ENCODE measurements at regions not wholly inside any gene's neighbourhood (a gene's known extent, or its start where the extent isn't known, plus 50 kb on each side); places are given as distances from the start of the nearest gene placed in this dataset.

DNA sequence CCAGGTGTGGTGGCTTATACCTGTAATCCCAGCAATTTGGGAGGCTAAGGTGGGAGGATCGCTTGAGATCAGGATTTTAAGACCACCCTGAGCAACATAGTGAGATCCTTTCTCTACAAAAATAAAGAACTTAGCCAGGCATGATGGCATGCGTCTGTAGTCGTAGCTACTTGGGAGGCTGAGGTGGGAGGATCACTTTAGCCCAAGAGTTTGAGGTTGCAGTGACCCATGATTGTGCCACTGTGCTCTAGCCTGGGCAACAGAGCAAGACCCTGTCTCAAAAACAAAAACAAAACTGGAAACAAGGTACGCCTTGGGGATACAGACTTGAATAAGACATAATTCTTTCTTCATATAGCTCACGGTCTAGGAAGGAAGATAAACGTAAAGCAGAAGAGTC lies 63.1 kb upstream of the GRAMD1B start:
- TF ChIP-seq, protein P1, sequence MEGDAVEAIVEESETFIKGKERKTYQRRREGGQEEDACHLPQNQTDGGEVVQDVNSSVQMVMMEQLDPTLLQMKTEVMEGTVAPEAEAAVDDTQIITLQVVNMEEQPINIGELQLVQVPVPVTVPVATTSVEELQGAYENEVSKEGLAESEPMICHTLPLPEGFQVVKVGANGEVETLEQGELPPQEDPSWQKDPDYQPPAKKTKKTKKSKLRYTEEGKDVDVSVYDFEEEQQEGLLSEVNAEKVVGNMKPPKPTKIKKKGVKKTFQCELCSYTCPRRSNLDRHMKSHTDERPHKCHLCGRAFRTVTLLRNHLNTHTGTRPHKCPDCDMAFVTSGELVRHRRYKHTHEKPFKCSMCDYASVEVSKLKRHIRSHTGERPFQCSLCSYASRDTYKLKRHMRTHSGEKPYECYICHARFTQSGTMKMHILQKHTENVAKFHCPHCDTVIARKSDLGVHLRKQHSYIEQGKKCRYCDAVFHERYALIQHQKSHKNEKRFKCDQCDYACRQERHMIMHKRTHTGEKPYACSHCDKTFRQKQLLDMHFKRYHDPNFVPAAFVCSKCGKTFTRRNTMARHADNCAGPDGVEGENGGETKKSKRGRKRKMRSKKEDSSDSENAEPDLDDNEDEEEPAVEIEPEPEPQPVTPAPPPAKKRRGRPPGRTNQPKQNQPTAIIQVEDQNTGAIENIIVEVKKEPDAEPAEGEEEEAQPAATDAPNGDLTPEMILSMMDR (IDR thresholded peaks at IDR 0.05; ENCODE audit: insufficient read depth, low read depth, low read length, missing control alignments), result no peak
- no peak for DNase-seq (ENCODE audit: low read depth)
- H3K4me3 ChIP-seq (ENCODE audit: low read length), result no peak overlapping the region

DNA sequence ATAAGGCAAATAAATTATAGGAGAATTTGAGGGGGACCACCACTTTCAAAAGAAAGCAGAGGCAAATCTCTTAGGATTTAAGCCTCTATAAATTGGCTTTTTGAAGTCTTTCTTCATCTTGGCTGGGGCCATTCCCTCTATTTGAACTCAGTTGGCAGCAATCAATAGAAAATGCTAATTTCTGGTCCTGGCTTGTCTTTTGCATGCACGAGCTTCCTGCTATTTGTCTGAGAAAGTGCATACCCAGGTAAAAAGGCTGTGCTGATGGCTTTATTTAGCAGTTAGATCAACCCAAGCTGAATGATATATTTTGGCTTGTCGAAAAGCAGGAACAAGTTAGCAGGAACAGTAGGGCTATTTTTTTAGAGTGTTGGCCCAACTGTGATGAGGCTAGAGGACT lies 64.1 kb upstream of the GRAMD1B start:
- H3K4me3 ChIP-seq (ENCODE audit: low read length), result no peak overlapping the region
- TF ChIP-seq, protein P1 (IDR thresholded peaks at IDR 0.05; ENCODE audit: insufficient read depth, low read depth, low read length, missing control alignments), result no peak
- no peak for DNase-seq (ENCODE audit: low read depth)

DNA sequence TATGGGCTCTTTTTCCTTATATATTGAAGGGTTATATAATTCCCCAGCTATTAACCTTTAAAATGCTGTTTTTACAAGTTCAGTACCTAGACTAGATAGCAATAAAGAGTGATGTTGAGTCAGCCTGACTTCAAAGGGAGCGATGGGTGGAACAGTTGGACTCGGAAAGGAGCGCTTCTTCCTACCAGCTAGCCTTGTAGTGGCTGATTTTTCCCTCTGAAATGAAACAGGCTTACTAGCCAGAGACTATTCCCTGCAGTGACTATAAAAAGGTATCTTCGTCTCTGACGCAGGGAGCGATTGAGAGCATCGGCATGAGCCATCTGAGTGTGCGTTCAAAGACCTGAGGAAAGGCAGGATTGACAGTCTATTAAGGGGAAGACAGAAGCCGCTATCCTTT lies 66.0 kb upstream of the GRAMD1B start:
- TF ChIP-seq, protein P1 (IDR thresholded peaks at IDR 0.05; ENCODE audit: insufficient read depth, low read depth, low read length, missing control alignments), result no peak
- DNase-seq (ENCODE audit: low read depth), result no peak
- no peak overlapping the region for H3K4me3 ChIP-seq (ENCODE audit: low read length)

DNA sequence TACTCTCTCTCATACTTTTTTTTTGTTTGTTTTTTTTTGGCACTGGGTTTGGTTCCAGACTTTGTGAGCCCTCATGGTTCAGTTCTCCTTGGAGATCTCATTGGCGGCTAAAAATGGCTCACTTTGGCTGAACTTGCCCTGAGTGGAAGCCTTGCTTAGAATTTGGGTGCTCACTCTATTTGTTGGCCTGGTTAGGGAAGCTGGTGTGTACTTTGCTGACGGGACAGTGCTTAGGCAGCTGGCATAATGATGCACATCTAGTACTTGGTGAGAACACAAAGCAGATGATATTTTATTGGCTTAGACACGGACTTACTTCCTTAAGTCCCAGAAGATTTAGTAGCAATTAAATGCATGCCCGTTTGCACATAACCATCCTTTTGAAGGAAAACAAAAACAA lies 66.5 kb upstream of the GRAMD1B start:
- DNase-seq (ENCODE audit: low read depth), result no peak
- TF ChIP-seq, protein P1 (IDR thresholded peaks at IDR 0.05; ENCODE audit: insufficient read depth, low read depth, low read length, missing control alignments), result no peak
- no peak overlapping the region for H3K4me3 ChIP-seq (ENCODE audit: low read length)

DNA sequence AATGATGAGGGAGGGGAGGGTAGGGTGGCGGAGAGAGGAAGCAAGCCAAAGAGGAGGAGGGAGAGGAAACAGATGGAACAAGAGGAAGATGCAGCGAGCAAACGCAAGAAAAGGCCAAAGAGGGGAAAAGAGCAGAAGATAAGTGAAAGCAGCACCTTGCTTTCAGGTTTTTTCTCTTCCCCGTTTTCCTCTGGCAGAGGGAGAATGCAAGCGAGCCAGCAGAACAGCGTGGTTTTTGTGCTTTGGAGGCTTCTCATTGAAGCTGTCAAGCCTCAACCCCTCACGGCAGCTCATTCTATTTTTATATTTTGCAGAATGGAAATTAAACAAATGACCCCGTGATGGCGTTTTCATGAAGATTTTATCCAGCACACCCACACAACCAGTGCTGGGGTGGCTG lies 67.1 kb upstream of the GRAMD1B start:
- no peak overlapping the region for H3K4me3 ChIP-seq (ENCODE audit: low read length)

DNA sequence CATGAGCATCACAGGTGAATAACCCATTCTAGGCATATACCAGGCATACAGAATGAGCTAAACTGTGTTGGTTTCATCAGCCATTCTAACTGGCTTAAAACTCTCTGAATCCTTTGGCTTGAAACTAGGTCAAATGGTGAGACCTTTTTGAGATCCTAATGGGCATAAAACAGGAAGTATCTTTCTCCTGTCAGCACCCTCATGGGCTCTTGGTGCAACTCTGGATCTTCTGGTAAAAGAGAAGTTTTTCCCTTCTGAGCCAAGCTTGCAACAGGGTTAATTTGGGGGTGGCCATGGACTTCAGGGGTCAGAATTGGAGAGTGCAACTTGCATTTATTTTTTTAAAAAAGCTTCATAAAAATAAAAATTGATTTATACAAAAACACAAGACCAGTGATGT lies 67.9 kb upstream of the GRAMD1B start:
- TF ChIP-seq, protein P1 (IDR thresholded peaks at IDR 0.05; ENCODE audit: insufficient read depth, low read depth, low read length, missing control alignments), result no peak
- no peak for DNase-seq (ENCODE audit: low read depth)
- H3K4me3 ChIP-seq (ENCODE audit: low read length), result no peak overlapping the region

More for the DNA sequence above, 67.1 kb upstream of the GRAMD1B start:
- TF ChIP-seq, protein P1 (IDR thresholded peaks at IDR 0.05; ENCODE audit: insufficient read depth, low read depth, low read length, missing control alignments), result no peak
- no peak for DNase-seq (ENCODE audit: low read depth)

DNA sequence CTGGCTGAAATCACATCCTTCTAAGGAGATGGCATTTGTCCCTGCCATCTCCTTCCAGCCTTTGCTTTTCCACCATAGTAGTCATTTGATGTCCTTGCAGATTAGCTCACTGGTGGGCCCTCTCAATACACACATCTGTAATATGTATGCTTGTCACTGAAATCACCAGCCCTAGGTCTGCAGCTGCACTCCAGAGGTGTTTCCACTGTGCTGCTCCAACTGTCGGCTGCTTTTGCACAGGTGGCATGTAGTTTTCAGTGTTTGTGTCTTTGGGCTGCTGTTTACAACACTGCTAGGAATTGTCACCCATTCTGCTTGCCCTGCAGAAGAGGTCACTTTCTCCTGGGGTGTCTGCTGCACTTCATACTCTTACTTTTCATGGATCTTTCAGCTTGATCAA lies 69.0 kb upstream of the GRAMD1B start:
- no peak overlapping the region for H3K4me3 ChIP-seq (ENCODE audit: low read length)
- DNase-seq (ENCODE audit: low read depth), result no peak
- TF ChIP-seq, protein P1 (IDR thresholded peaks at IDR 0.05; ENCODE audit: insufficient read depth, low read depth, low read length, missing control alignments), result no peak

Measured in epithelial cell of esophagus (primary cell).